ENCODE measurements at regions not wholly inside any gene's neighbourhood (a gene's known extent, or its start where the extent isn't known, plus 50 kb on each side); places are given as distances from the start of the nearest gene placed in this dataset.

DNA sequence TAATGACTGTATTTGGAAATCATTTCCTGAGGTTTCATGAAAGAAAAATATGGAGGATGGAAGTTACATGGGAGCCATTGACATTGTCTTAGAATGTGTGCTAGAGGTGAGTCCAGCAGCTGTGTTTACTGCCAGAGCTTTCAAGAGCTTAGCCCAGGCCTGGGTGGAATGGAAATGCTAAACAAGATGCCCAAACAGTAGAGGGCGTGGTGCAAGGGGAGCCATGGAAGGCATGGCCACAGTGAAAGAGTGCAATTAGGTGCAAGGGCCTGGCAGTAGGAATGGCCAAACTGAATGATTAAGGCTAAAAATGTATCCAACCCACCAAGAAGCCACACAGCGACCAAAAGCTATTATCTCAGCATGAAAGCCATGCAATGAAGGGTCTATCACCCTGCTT, 257.7 kb upstream of the NR2F2 start:
- H3K79me2 ChIP-seq (ENCODE audit: insufficient read depth, low read length), result no peaks in the 10 kb centered on the region
- no peak overlapping the region for H3K27ac ChIP-seq (ENCODE audit: low read depth, low read length, poor library complexity, severe bottlenecking)
- no peak overlapping the region for H2AFZ ChIP-seq (ENCODE audit: low read length)
- no peak overlapping the region for H3K9ac ChIP-seq (ENCODE audit: low read length)
- no peaks in the 10 kb centered on the region for H3K27me3 ChIP-seq (ENCODE audit: insufficient read depth, low read length)
- H3K4me3 ChIP-seq (ENCODE audit: low read depth, low read length, poor library complexity, severe bottlenecking), result no peak overlapping the region
- H3F3A ChIP-seq (ENCODE audit: insufficient read depth, low read length), result no peaks in the 10 kb centered on the region
- no peaks in the 10 kb centered on the region for H4K20me1 ChIP-seq (ENCODE audit: insufficient read depth, low read length)
- no peaks in the 10 kb centered on the region for H3K36me3 ChIP-seq (ENCODE audit: insufficient read depth, low read length)
- TF ChIP-seq EZH2 (IDR thresholded peaks at IDR 0.05; ENCODE audit: borderline replicate concordance, low read length), result no peak
- TF ChIP-seq, protein P1, sequence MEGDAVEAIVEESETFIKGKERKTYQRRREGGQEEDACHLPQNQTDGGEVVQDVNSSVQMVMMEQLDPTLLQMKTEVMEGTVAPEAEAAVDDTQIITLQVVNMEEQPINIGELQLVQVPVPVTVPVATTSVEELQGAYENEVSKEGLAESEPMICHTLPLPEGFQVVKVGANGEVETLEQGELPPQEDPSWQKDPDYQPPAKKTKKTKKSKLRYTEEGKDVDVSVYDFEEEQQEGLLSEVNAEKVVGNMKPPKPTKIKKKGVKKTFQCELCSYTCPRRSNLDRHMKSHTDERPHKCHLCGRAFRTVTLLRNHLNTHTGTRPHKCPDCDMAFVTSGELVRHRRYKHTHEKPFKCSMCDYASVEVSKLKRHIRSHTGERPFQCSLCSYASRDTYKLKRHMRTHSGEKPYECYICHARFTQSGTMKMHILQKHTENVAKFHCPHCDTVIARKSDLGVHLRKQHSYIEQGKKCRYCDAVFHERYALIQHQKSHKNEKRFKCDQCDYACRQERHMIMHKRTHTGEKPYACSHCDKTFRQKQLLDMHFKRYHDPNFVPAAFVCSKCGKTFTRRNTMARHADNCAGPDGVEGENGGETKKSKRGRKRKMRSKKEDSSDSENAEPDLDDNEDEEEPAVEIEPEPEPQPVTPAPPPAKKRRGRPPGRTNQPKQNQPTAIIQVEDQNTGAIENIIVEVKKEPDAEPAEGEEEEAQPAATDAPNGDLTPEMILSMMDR (IDR thresholded peaks at IDR 0.05; ENCODE audit: low read length), result no peak
- no peak overlapping the region for H3K4me2 ChIP-seq (ENCODE audit: low read length)
- no peaks in the 10 kb centered on the region for H3K9me2 ChIP-seq (ENCODE audit: low read depth, low read length)
- no peaks in the 10 kb centered on the region for H3K4me1 ChIP-seq (ENCODE audit: insufficient read depth, low read length, severe bottlenecking)
- no peaks in the 10 kb centered on the region for H3K9me3 ChIP-seq (ENCODE audit: low read length)

GRCh38 chr15:96073908-96074307, 256.6 kb upstream of the NR2F2 start:
- no peak overlapping the region for H3K4me2 ChIP-seq (ENCODE audit: low read length)
- no peak overlapping the region for H3K4me3 ChIP-seq (ENCODE audit: low read depth, low read length, poor library complexity, severe bottlenecking)
- H3K9me2 ChIP-seq (ENCODE audit: low read depth, low read length), result no peaks in the 10 kb centered on the region
- no peak overlapping the region for H3K9ac ChIP-seq (ENCODE audit: low read length)
- H3K27ac ChIP-seq (ENCODE audit: low read depth, low read length, poor library complexity, severe bottlenecking), result no peak overlapping the region
- no peaks in the 10 kb centered on the region for H3K27me3 ChIP-seq (ENCODE audit: insufficient read depth, low read length)
- no peaks in the 10 kb centered on the region for H3F3A ChIP-seq (ENCODE audit: insufficient read depth, low read length)
- TF ChIP-seq, protein P1 (IDR thresholded peaks at IDR 0.05; ENCODE audit: low read length), result no peak
- no peak for TF ChIP-seq EZH2 (IDR thresholded peaks at IDR 0.05; ENCODE audit: borderline replicate concordance, low read length)
- no peaks in the 10 kb centered on the region for H3K9me3 ChIP-seq (ENCODE audit: low read length)
- no peaks in the 10 kb centered on the region for H3K79me2 ChIP-seq (ENCODE audit: insufficient read depth, low read length)
- H4K20me1 ChIP-seq (ENCODE audit: insufficient read depth, low read length), result no peaks in the 10 kb centered on the region
- H3K4me1 ChIP-seq (ENCODE audit: insufficient read depth, low read length, severe bottlenecking), result no peaks in the 10 kb centered on the region
- H2AFZ ChIP-seq (ENCODE audit: low read length), result no peak overlapping the region
- no peaks in the 10 kb centered on the region for H3K36me3 ChIP-seq (ENCODE audit: insufficient read depth, low read length)

DNA sequence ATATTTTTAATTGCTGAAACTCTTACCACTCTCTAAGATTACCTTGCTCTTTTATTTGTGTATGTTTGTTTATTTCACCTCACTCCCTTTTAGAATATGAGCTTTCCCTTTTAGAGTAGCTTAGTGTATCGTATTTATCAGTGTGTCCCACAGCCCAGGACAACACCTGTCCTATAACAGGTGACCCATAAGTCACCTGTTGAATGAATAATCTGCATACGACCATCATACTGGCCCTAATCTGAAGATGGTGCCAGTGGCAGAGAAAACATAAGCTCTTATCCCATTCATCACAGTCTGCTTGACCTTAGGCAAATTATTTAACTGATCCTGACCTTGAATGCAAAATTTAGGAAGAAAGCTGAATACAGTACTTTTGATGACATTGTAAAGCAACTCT, 254.6 kb upstream of the NR2F2 start:
- TF ChIP-seq, protein P1 (IDR thresholded peaks at IDR 0.05; ENCODE audit: low read length), result no peak
- no peak for TF ChIP-seq EZH2 (IDR thresholded peaks at IDR 0.05; ENCODE audit: borderline replicate concordance, low read length)
- H3F3A ChIP-seq (ENCODE audit: insufficient read depth, low read length), result no peaks in the 10 kb centered on the region
- H3K27ac ChIP-seq (ENCODE audit: low read depth, low read length, poor library complexity, severe bottlenecking), result no peak overlapping the region
- no peaks in the 10 kb centered on the region for H3K9me2 ChIP-seq (ENCODE audit: low read depth, low read length)
- no peak overlapping the region for H2AFZ ChIP-seq (ENCODE audit: low read length)
- no peaks in the 10 kb centered on the region for H3K4me1 ChIP-seq (ENCODE audit: insufficient read depth, low read length, severe bottlenecking)
- H3K27me3 ChIP-seq (ENCODE audit: insufficient read depth, low read length), result no peaks in the 10 kb centered on the region
- H3K9me3 ChIP-seq (ENCODE audit: low read length), result no peaks in the 10 kb centered on the region
- no peak overlapping the region for H3K4me3 ChIP-seq (ENCODE audit: low read depth, low read length, poor library complexity, severe bottlenecking)
- H3K79me2 ChIP-seq (ENCODE audit: insufficient read depth, low read length), result no peaks in the 10 kb centered on the region
- no peaks in the 10 kb centered on the region for H4K20me1 ChIP-seq (ENCODE audit: insufficient read depth, low read length)
- H3K9ac ChIP-seq (ENCODE audit: low read length), result no peak overlapping the region
- H3K4me2 ChIP-seq (ENCODE audit: low read length), result no peak overlapping the region
- no peaks in the 10 kb centered on the region for H3K36me3 ChIP-seq (ENCODE audit: insufficient read depth, low read length)
